ENCODE measurements at regions not wholly inside any gene's neighbourhood (a gene's known extent, or its start where the extent isn't known, plus 50 kb on each side); places are given as distances from the start of the nearest gene placed in this dataset.

DNA sequence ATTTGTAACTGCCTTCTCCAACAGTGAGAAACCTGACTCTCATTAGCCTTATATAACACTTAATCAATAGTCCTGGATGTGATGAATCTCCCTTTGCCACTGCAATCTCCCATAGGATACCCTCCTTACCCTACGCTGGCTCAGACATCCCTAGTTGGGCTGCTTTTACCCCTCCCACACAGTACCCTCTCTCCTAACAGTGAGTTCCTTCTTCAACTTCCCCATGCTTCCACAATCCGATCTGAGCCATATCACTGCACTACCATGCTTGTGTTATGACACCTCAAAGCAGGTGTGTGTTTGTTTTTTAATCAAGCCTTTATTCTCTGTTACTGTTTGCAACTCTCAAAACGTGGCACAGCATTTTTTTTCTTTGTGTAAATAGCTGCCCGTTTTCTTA, 60.5 kb upstream of the C9orf72 start:
- H3K4me1 ChIP-seq (replicated peaks; ENCODE audit: insufficient read depth), result no peaks in the 10 kb centered on the region
- no peaks in the 10 kb centered on the region for H3K27me3 ChIP-seq (ENCODE audit: insufficient read depth, low read depth)
- TF ChIP-seq, protein P1, sequence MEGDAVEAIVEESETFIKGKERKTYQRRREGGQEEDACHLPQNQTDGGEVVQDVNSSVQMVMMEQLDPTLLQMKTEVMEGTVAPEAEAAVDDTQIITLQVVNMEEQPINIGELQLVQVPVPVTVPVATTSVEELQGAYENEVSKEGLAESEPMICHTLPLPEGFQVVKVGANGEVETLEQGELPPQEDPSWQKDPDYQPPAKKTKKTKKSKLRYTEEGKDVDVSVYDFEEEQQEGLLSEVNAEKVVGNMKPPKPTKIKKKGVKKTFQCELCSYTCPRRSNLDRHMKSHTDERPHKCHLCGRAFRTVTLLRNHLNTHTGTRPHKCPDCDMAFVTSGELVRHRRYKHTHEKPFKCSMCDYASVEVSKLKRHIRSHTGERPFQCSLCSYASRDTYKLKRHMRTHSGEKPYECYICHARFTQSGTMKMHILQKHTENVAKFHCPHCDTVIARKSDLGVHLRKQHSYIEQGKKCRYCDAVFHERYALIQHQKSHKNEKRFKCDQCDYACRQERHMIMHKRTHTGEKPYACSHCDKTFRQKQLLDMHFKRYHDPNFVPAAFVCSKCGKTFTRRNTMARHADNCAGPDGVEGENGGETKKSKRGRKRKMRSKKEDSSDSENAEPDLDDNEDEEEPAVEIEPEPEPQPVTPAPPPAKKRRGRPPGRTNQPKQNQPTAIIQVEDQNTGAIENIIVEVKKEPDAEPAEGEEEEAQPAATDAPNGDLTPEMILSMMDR (conservative IDR thresholded peaks at IDR 0.05), result no peak
- TF ChIP-seq EZH2 (IDR thresholded peaks at IDR 0.05; ENCODE audit: low read depth), result no peak
- H3F3A ChIP-seq (ENCODE audit: insufficient read depth, low read depth), result no peaks in the 10 kb centered on the region
- H3K27ac ChIP-seq, result no peak overlapping the region
- H2AFZ ChIP-seq, result no peak overlapping the region
- H3K79me2 ChIP-seq (ENCODE audit: low read depth), result no peaks in the 10 kb centered on the region
- DNase-seq, result no peak
- ChIA-PET CTCF (no interaction called here), POLR2A (ENCODE audit: unreplicated experiment) (no interaction called here)
- intact Hi-C loops (cut with micrococcal nuclease; ENCODE audit: unreplicated experiment), result no loop called here
- H3K9me3 ChIP-seq (ENCODE audit: insufficient read depth, low read depth), result no peaks in the 10 kb centered on the region
- no TSS peak for BruUV-seq (replicated peaks)
- H3K9me2 ChIP-seq (ENCODE audit: insufficient read depth), result no peaks in the 10 kb centered on the region
- H4K20me1 ChIP-seq (ENCODE audit: insufficient read depth), result no peaks in the 10 kb centered on the region
- H3K4me2 ChIP-seq, result no peak overlapping the region
- no peak overlapping the region for H3K4me3 ChIP-seq
- H3K36me3 ChIP-seq (ENCODE audit: low read depth), result no peaks in the 10 kb centered on the region

DNA sequence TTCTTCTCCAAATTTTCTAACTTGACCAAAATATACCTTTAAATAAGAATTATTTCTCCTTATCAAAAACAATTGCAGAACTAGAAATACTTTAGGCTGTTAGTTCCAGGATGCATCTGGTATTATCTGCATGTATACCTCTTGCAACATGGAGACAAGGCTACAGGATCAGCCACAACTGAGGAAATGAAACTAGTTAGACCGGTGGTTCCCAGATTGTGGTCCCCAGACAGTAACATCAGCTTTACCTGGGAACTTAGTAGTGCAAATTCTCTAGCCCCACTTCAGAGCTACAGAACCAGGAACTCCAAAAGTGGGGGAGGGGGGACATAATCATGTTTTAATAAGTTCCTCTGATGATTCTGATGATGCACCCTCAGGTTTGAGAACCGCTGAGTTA, 61.6 kb upstream of the C9orf72 start:
- intact Hi-C loops (cut with micrococcal nuclease; ENCODE audit: unreplicated experiment), result no loop called here
- Histone ChIP-seq H3K36me3 (ENCODE audit: low read depth) (no peaks in the 10 kb centered on the region), H3K9me3 (ENCODE audit: insufficient read depth, low read depth) (no peaks in the 10 kb centered on the region), H2AFZ (no peak overlapping the region), H3F3A (ENCODE audit: insufficient read depth, low read depth) (no peaks in the 10 kb centered on the region), H4K20me1 (ENCODE audit: insufficient read depth) (no peaks in the 10 kb centered on the region), H3K27me3 (ENCODE audit: insufficient read depth, low read depth) (no peaks in the 10 kb centered on the region), H3K4me2 (no peak overlapping the region), H3K9me2 (ENCODE audit: insufficient read depth) (no peaks in the 10 kb centered on the region), H3K4me3 (no peak overlapping the region), H3K79me2 (ENCODE audit: low read depth) (no peaks in the 10 kb centered on the region), H3K4me1 (replicated peaks; ENCODE audit: insufficient read depth) (no peaks in the 10 kb centered on the region), H3K27ac (no peak overlapping the region)
- no peak for DNase-seq
- POLR2A ChIA-PET (ENCODE audit: unreplicated experiment), result no interaction called here
- CTCF ChIA-PET, result no interaction called here
- no peak for TF ChIP-seq EZH2 (IDR thresholded peaks at IDR 0.05; ENCODE audit: low read depth)
- TF ChIP-seq, protein P1 (conservative IDR thresholded peaks at IDR 0.05), result no peak
- BruUV-seq (replicated peaks), result no TSS peak

DNA sequence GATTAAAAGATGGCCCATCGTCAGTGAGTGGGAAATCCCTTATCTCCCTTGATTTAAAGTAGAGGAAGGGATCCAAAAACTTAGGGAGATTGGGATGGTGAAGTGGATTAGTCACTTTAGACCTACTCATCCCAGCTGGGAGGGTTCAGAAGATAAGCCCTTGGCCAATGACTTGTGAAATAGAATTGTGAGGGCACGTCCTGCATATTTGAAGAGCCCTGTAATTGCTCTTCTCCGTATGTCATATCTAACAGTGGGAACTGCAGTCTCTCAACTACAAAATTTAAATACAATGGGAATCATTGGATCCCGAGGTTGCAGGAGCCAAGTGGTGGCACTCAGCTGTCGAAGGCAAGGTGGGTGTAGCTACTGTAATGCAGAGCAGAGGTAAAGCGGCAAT, 65.4 kb upstream of the C9orf72 start:
- no peaks in the 10 kb centered on the region for H3K4me1 ChIP-seq (replicated peaks; ENCODE audit: insufficient read depth)
- H3K4me3 ChIP-seq, result no peak overlapping the region
- H3K79me2 ChIP-seq (ENCODE audit: low read depth), result no peaks in the 10 kb centered on the region
- no peaks in the 10 kb centered on the region for H3K9me3 ChIP-seq (ENCODE audit: insufficient read depth, low read depth)
- no TSS peak for BruUV-seq (replicated peaks)
- intact Hi-C loops (cut with micrococcal nuclease; ENCODE audit: unreplicated experiment), result no loop called here
- H3F3A ChIP-seq (ENCODE audit: insufficient read depth, low read depth), result no peaks in the 10 kb centered on the region
- no peak for TF ChIP-seq EZH2 (IDR thresholded peaks at IDR 0.05; ENCODE audit: low read depth)
- TF ChIP-seq, protein P1 (conservative IDR thresholded peaks at IDR 0.05), result no peak
- CTCF ChIA-PET, result no interaction called here
- no peak overlapping the region for H3K27ac ChIP-seq
- no peak overlapping the region for H3K4me2 ChIP-seq
- H3K9me2 ChIP-seq (ENCODE audit: insufficient read depth), result no peaks in the 10 kb centered on the region
- no peaks in the 10 kb centered on the region for H4K20me1 ChIP-seq (ENCODE audit: insufficient read depth)
- no peaks in the 10 kb centered on the region for H3K27me3 ChIP-seq (ENCODE audit: insufficient read depth, low read depth)
- H2AFZ ChIP-seq, result no peak overlapping the region
- POLR2A ChIA-PET (ENCODE audit: unreplicated experiment), result no interaction called here
- no peaks in the 10 kb centered on the region for H3K36me3 ChIP-seq (ENCODE audit: low read depth)
- no peak for DNase-seq

Data from PC-9 (cell line).